NCI-H1092 (cell line): ENCODE measurements at regions not wholly inside any gene's neighbourhood (a gene's known extent, or its start where the extent isn't known, plus 50 kb on each side); places are given as distances from the start of the nearest gene placed in this dataset.
"Not testable (repeated sequence)": the region's sequence is repeated elsewhere in the genome, so short reads cannot be mapped to it uniquely, and the experiment has no call there.

Experiments used
- DNase-seq: peaks from one replicate; lab custom pipeline; 2025; lab: John Stamatoyannopoulos, UW

- no peak for DNase-seq
Observed at GRCh38 chrX:136975684-136976470, 57.9 kb downstream of the GPR101 start.

GRCh38 chrX:136967966-136968365, 65.8 kb downstream of the GPR101 start:
- no peak for DNase-seq

- DNase-seq, result no peak
Observed at GRCh38 chrX:136963973-136964372, 69.8 kb downstream of the GPR101 start.

- DNase-seq, result no peak
Observed at GRCh38 chrX:136961594-136962135, 72.1 kb downstream of the GPR101 start.

GRCh38 chrX:136954930-136955329, 74.4 kb upstream of the RBMX start:
- DNase-seq, result no peak

- DNase-seq, result peak; percentile 51
Observed at GRCh38 chrX:136953867-136954787, 73.6 kb upstream of the RBMX start.

- DNase-seq, result no peak
Observed at GRCh38 chrX:136950211-136950610, 69.7 kb upstream of the RBMX start.

- no peak for DNase-seq
Observed at GRCh38 chrX:136941396-136942337, 61.1 kb upstream of the RBMX start.

- DNase-seq, result no peak
Observed at GRCh38 chrX:136936183-136936549, 55.6 kb upstream of the RBMX start.

GRCh38 chrX:136935533-136936182, 55.1 kb upstream of the RBMX start:
- not testable (repeated sequence) for DNase-seq

GRCh38 chrX:136934652-136935051, 54.1 kb upstream of the RBMX start:
- not testable (repeated sequence) for DNase-seq

GRCh38 chrX:136933611-136934145, 53.2 kb upstream of the RBMX start:
- no peak for DNase-seq

GRCh38 chrX:136931661-136932060, 51.1 kb upstream of the RBMX start:
- no peak for DNase-seq
